T-helper 22 cell (primary cell): ENCODE measurements at regions not wholly inside any gene's neighbourhood (a gene's known extent, or its start where the extent isn't known, plus 50 kb on each side); places are given as distances from the start of the nearest gene placed in this dataset.
"Not testable (repeated sequence)": the region's sequence is repeated elsewhere in the genome, so short reads cannot be mapped to it uniquely, and the experiment has no call there.

Experiments used
- DNase-seq: peaks from one replicate; pipeline ENCODE4 v3.0.0-alpha.2; 2020; ENCODE audit warnings: low read depth

DNA sequence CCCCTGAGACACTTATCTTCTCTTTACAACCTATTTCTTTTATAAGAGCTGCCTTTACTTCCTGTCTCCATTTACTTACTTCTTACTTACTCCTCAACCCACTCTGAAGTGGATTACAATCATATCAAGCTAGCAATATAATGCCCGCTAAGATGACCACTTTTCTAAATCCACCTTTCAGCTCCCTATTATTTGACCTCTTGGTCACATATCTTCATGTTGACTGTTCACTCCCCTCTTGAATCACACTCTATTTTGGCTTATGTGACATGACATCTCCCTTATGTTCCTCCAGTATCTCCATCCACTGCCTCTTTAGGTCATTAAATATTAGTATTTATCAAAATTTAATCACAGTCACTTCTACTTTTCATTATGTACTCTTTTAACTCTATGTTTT is 255.3 kb upstream of the TRPC7 start:
- DNase-seq: no peak

DNA sequence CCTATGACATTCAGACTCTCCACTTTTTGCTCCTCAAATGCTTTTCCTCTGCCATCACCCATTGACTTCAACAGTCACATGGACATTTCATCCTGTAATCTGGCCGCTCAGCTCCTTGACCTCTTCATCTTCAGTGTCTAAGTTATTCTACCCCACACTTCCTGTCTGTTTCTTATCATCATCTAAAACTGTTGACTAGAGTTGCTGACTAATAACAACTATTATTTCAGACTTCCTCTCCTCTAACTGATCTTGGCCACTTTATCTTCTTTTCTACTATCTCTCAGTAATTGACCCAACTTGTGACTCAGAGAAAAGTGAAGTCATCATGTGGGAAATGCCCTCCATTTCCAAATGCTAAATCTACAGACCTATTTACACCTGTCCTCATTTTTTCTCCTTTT is 254.7 kb upstream of the TRPC7 start:
- no peak for DNase-seq

GRCh38 chr5:136619556-136619955 is 254.2 kb upstream of the TRPC7 start:
- no peak for DNase-seq

GRCh38 chr5:136615251-136616119 is 250.1 kb upstream of the TRPC7 start:
- no peak for DNase-seq

DNA sequence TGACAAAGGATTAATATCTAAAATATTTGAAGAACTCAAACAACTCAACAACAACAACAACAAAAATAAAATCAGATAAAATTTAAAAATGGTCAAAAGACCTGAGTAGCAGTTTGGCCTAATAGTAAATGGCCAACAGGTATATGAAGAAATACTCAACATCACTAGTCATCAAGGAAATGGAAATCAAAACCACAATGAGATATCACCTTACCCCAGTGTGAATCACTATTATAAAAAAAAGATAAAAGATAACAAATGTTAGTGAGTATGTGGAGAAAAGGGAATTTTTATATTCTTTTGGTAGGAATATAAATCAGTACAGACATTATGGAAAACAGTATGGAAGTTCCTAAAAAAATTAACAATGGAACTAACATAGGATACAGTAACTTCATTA is 247.9 kb upstream of the TRPC7 start:
- DNase-seq: no peak

DNA sequence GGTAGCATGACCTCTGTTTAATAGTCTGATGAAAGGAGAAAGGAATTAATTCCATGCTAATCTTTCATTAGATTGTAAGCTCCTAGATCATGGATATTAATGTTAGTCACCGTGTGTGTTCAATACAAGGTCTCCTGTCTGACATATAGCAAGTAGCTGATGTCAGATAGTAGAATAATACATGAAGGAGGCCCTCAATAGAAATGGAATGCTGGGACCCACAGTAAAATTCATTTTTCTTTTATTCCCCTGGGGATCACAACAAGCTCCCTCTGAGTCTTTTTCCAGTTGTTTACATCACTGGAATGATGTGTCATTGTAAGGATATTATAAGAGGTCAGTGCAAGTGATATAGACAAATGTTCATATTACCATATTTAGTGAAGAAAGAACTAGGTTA is 240.3 kb upstream of the TRPC7 start:
- DNase-seq: no peak

GRCh38 chr5:136600306-136600705 is 235.0 kb upstream of the TRPC7 start:
- DNase-seq: no peak

- no peak for DNase-seq
Measured at GRCh38 chr5:136598802-136599404, 233.6 kb upstream of the TRPC7 start.

GRCh38 chr5:136594416-136594815 is 229.1 kb upstream of the TRPC7 start:
- DNase-seq: no peak

DNA sequence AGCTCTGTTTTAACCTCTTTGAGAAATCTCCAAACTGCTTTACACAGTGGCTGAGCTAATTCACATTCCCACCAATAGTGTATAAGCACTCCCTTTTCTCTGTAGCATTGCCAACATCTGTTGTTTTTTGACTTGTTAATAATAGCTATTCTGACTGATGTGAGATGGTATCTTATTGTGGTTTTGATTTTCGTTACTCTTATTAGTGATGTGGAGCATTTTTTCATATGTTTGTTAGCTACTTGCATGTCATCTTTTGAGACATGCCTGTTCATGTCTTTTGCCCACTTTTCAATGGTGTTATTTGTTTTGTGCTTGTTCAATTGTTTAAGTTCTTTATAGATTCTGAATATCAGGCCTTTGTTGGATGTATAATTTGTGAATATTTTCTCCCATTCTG is 225.2 kb upstream of the TRPC7 start:
- no peak for DNase-seq

- no peak for DNase-seq
Measured at GRCh38 chr5:136586196-136586595, 220.9 kb upstream of the TRPC7 start.

DNA sequence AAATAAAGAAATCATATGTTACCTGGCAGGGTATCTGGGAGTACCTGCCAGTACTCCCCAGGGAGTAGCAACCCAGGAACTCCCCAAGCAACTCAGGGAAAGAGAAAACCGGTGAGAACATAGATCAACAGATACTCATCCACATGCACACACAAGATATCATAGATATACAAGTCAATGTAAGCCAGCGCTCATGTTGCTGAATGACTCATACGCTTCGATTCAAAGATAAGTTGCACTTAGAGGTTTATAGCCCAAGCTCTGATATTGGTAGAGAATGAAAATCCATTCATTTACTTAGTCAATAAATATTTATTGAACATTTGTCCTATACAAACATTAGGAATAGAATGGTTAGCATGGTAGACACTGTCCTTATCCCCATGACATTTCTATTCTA is 219.1 kb upstream of the TRPC7 start:
- DNase-seq: no peak

DNA sequence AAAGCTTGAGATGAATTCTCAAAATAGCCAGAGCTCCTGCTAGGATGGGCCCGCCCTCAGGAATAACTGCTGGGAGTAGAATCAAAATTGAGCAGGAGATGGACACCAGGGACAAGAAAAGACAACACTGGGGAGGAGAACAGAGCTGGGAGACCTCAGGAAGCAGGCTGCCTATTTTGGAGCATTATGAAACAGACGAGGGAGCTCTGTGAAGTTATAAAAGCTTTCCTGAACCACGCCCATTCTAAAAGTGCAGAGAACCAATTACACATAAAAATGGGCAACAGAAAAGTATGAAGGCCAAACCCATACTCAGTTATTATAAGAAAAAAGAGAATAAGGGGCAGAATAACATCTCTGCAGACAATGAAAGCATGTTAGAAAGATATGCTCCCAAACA is 213.9 kb upstream of the TRPC7 start:
- DNase-seq: no peak

DNA sequence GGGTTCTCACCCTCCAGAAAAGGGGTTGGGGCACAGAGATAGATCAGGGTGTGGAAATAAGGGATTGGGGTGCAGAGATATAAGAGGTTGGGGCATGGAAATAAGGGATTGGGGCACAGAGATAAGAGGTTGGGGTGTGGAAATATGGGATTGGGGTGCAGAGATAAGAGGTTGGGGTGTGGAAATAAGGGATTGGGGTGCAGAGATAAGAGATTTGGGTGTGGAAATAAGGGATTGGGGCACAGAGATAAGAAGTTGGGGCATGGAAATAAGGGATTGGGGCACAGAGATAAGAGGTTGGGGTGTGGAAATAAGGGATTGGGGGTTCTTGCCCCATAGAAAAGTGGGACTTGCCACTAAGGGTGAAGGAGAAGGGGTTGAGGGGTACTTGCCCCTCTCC is 204.5 kb upstream of the TRPC7 start:
- DNase-seq: not testable (repeated sequence)

GRCh38 chr5:136565457-136565856 is 200.1 kb upstream of the TRPC7 start:
- DNase-seq: not testable (repeated sequence)

- DNase-seq: not testable (repeated sequence)
Measured at GRCh38 chr5:136565050-136565449, 199.7 kb upstream of the TRPC7 start.

- DNase-seq: not testable (repeated sequence)
Measured at GRCh38 chr5:136564431-136564830, 199.1 kb upstream of the TRPC7 start.

- DNase-seq: no peak
Measured at GRCh38 chr5:136563489-136563888, 198.1 kb upstream of the TRPC7 start.

DNA sequence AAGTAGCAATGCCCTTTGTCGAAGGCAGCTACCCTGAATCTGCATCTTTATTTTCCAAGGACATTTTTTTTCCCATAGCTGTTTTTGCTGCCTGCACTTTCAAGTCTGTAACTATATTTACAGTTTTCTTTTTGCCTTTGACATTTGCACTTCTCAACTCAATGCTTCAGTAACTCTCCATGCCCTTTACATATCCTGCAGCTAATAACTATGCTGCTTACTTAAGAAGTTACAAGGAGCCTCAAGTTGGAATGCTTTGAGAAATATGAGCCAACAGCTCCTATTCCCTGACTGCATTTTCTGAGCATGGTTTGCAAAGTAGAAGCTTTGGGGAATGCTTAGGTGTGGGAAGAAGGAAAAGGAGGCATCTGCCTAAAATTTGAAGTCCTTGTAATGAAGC is 194.8 kb upstream of the TRPC7 start:
- no peak for DNase-seq

DNA sequence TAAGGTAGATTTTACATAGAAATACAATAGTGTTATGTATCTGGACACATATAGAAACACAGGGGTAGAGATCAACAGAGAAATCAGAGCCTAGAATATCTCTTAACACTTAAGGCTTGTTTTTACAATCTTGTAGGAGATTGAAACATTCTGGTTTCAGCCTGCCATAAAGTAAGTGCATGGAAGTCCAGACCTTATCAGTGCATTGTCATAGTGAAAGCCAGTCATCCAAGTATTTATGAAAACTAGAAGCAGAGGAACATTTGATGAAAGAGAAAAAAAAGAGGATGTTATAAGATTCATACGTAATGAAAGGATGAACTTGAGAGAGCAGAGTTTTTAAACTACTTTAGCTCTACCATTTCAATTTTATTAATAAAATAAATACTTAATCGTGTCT is 194.3 kb upstream of the TRPC7 start:
- DNase-seq: no peak

DNA sequence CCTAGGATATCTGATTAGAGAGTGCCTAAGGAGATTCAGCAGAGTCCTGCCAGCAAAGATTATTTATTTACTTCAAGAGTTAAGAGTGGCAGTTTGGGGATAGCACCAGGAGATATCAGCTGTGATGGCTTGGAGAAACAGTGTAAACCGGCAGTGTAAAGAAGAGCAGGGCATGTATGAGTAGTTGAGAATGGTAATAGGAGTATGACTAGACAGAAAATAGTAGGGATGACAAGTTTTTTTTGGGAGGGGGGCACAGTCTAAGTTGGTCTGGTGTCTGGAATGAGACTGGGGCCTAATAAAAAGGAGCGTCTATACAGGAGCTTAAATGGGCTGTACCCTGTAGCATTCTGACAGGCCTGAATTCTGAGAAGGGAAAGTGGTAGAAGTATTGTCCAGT is 181.8 kb upstream of the TRPC7 start:
- DNase-seq: not testable (repeated sequence)

- not testable (repeated sequence) for DNase-seq
Measured at GRCh38 chr5:136546441-136546840, 181.1 kb upstream of the TRPC7 start.

GRCh38 chr5:136545031-136545430 is 179.7 kb upstream of the TRPC7 start:
- DNase-seq: not testable (repeated sequence)

DNA sequence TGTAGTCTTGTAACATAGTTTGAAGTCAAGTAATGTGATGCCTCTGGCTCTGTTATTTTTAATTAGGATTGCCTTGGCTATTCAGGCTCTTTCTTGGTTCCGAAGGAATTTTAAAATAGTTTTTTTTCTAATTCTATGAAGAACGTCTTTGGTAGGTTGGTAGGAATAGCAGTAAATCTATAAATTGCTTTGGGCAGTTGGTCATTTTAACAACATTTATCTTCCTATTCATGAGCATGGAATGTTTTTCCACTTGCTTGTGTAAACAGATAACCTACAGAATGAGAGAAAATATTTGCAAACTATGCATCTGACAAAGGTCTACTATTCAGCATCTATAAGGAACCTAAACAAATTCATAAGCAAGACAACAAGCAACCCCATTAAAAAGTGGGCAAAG is 173.2 kb upstream of the TRPC7 start:
- no peak for DNase-seq
